ENCODE measurements at regions not wholly inside any gene's neighbourhood (a gene's known extent, or its start where the extent isn't known, plus 50 kb on each side); places are given as distances from the start of the nearest gene placed in this dataset.

DNA sequence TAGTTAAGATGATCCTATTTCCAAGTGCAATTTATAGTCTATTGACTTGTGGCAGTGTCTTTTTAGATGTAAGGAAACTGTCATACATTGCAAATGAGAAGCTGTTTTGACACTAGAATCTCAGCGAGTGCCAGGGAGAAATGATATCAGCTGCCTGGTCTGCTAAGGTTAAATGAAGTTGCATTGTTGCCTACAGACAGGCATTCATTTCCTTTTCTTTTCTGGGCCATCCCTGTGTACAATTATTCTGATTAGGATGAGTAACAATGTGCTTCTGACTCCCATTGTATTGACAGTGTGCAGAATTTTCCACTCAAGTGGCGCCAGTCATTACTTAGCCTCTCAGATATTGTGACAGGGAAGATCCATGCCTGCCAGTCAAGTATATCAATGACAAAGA lies 231.2 kb downstream of the GPAT3 start:
- intact Hi-C loops (cut with DNase I) = no loop called here
- H3K4me3 ChIP-seq = no peak overlapping the region
- H3K27ac ChIP-seq = no peak overlapping the region
- DNase-seq (no peak), ATAC-seq (no peak)
- no peaks in the 10 kb centered on the region for H3K4me1 ChIP-seq
- no peaks in the 10 kb centered on the region for H3K27me3 ChIP-seq (ENCODE audit: low read depth)
- no peaks in the 10 kb centered on the region for H3K9me3 ChIP-seq
- H3K36me3 ChIP-seq = no peaks in the 10 kb centered on the region
- TF ChIP-seq, protein P1, sequence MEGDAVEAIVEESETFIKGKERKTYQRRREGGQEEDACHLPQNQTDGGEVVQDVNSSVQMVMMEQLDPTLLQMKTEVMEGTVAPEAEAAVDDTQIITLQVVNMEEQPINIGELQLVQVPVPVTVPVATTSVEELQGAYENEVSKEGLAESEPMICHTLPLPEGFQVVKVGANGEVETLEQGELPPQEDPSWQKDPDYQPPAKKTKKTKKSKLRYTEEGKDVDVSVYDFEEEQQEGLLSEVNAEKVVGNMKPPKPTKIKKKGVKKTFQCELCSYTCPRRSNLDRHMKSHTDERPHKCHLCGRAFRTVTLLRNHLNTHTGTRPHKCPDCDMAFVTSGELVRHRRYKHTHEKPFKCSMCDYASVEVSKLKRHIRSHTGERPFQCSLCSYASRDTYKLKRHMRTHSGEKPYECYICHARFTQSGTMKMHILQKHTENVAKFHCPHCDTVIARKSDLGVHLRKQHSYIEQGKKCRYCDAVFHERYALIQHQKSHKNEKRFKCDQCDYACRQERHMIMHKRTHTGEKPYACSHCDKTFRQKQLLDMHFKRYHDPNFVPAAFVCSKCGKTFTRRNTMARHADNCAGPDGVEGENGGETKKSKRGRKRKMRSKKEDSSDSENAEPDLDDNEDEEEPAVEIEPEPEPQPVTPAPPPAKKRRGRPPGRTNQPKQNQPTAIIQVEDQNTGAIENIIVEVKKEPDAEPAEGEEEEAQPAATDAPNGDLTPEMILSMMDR (IDR thresholded peaks at IDR 0.05) = no peak

DNA sequence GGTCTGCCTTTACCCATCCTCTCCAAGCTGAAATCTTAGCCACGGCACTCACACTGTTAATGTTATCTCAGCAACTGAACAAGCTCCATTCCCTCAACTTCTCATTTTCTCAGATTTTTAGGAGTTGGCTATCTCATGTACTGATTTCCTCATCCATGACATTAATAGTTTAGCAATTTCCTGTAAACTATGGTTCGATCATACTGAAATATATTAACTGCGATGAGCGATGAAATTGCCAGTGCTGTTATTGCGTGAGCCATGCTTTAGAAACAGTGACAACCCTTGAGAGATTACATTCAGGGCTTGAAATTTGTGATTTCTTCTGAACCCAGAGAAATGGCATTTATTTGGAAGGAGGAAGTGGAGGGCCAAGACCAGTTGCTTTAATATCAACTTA lies 223.7 kb downstream of the GPAT3 start:
- DNase-seq (no peak), ATAC-seq (no peak)
- no peaks in the 10 kb centered on the region for H3K27me3 ChIP-seq (ENCODE audit: low read depth)
- H3K4me1 ChIP-seq = no peaks in the 10 kb centered on the region
- TF ChIP-seq, protein P1 (IDR thresholded peaks at IDR 0.05) = no peak
- H3K4me3 ChIP-seq = no peak overlapping the region
- H3K36me3 ChIP-seq = no peaks in the 10 kb centered on the region
- H3K27ac ChIP-seq = no peak overlapping the region
- intact Hi-C loops (cut with DNase I) = no loop called here
- no peaks in the 10 kb centered on the region for H3K9me3 ChIP-seq

DNA sequence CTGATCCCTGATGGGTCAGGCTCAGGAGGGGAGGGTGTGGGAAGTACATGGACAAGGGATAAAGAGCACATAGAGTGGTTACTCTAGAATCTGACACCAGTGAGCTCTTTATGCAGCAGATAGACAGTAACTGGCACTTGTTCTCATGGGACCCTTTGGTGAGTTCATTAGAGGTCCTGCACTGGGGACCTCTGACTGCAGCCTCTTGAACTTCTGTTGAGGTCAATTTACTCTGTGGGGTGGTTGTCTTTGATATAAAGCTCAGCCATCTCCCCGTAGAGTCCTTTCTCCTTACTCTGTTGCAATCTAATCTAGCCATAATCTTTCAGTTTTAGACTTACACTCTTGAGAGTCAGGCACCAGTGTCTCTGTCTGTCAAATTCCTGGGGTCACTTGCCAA lies 222.4 kb downstream of the GPAT3 start:
- no peak for ATAC-seq
- Histone ChIP-seq H3K4me3 (no peak overlapping the region), H3K9me3 (no peaks in the 10 kb centered on the region), H3K27me3 (ENCODE audit: low read depth) (no peaks in the 10 kb centered on the region), H3K36me3 (no peaks in the 10 kb centered on the region), H3K27ac (no peak overlapping the region), H3K4me1 (no peaks in the 10 kb centered on the region)
- TF ChIP-seq, protein P1 (IDR thresholded peaks at IDR 0.05) = no peak
- intact Hi-C loops (cut with DNase I) = no loop called here
- DNase-seq = no peak

DNA sequence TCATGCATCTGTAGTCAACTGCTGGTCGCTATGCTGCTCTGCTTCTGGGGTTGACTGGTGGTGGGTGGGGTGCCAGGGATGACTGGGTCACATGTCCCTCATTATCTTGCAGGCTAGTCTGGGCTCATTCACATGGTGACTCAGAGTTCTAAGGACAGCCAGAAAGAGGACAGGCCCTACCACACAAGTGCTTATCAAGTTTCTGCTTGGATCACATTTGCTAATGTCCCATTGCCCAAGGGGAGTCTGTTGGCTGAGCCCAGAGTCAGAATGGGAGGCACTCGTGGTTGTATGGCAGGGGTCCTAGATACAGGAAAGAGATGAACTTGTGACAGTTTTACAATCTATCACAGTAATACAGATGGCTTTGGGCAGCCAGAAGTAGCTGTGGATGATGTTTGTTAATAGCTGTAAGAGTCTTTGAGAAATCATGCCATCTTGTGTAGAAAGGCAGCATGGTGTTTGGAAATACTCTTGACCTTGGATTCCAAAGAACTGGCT lies 221.3 kb downstream of the GPAT3 start:
- ATAC-seq = no peak
- no peak for DNase-seq
- Histone ChIP-seq H3K9me3 (no peaks in the 10 kb centered on the region), H3K4me3 (no peak overlapping the region), H3K27ac (no peak overlapping the region), H3K4me1 (no peaks in the 10 kb centered on the region), H3K36me3 (no peaks in the 10 kb centered on the region), H3K27me3 (ENCODE audit: low read depth) (no peaks in the 10 kb centered on the region)
- intact Hi-C loops (cut with DNase I) = no loop called here
- TF ChIP-seq, protein P1 (IDR thresholded peaks at IDR 0.05) = no peak

DNA sequence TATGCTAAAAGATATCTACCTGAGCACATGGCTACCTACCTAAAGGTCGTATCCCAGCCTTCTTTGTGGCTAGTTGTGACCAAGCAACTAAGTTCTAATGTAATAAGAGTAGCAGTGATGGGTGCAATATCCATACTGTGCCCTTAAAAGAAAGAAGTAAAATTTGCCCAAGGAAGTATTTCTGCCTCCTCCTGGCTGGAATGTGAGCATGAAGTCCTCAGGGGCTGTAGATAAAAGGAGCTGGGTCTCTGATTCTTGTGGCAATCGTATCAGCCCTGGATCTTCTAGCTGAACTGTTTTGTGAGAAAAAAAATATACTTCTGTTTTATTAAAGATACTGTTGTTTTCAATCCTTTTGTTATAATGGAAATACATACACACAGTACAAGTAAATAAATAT lies 217.4 kb downstream of the GPAT3 start:
- Histone ChIP-seq H3K36me3 (no peaks in the 10 kb centered on the region), H3K27ac (no peak overlapping the region), H3K4me3 (no peak overlapping the region), H3K27me3 (ENCODE audit: low read depth) (no peaks in the 10 kb centered on the region), H3K9me3 (no peaks in the 10 kb centered on the region), H3K4me1 (no peaks in the 10 kb centered on the region)
- ATAC-seq = no peak
- no peak for DNase-seq
- TF ChIP-seq, protein P1 (IDR thresholded peaks at IDR 0.05) = no peak
- intact Hi-C loops (cut with DNase I) = no loop called here
